GM06990 (cell line): ENCODE measurements at regions not wholly inside any gene's neighbourhood (a gene's known extent, or its start where the extent isn't known, plus 50 kb on each side); places are given as distances from the start of the nearest gene placed in this dataset.
"Not testable (repeated sequence)": the region's sequence is repeated elsewhere in the genome, so short reads cannot be mapped to it uniquely, and the experiment has no call there.

Experiments used
- DNase-seq: peaks from one replicate; pipeline ENCODE4 v3.0.0-alpha.2; 2011; ENCODE audit not compliant: insufficient read length; ENCODE audit errors: extremely low read depth
- H3K27me3 ChIP-seq: replicated peaks from 2 replicates; pipeline ENCODE4 v1.6.0; 2011; ENCODE audit warnings: low read length; ENCODE audit not compliant: control insufficient read depth, insufficient read depth
- H3K36me3 ChIP-seq: 2 replicates; pipeline ENCODE4 v1.5.1; 2011; ENCODE audit warnings: low read length; ENCODE audit not compliant: control insufficient read depth, insufficient read depth
- H3K4me3 ChIP-seq: replicated peaks from 2 replicates; pipeline ENCODE4 v1.5.1; 2011; ENCODE audit warnings: low read depth, mild to moderate bottlenecking, control low read depth, low read length
- TF ChIP-seq, protein P1 (sequence below): IDR thresholded peaks from 2 replicates; pipeline ENCODE4 v1.5.1; 2011; ENCODE audit warnings: low read length, control low read depth, mild to moderate bottlenecking, inconsistent platforms; ENCODE audit not compliant: insufficient read depth, poor library complexity, severe bottlenecking

- Histone ChIP-seq H3K36me3 (no peaks in the 10 kb centered on the region), H3K4me3 (no peak overlapping the region), H3K27me3 (no peaks in the 10 kb centered on the region)
- no peak for DNase-seq
- TF ChIP-seq, protein P1, sequence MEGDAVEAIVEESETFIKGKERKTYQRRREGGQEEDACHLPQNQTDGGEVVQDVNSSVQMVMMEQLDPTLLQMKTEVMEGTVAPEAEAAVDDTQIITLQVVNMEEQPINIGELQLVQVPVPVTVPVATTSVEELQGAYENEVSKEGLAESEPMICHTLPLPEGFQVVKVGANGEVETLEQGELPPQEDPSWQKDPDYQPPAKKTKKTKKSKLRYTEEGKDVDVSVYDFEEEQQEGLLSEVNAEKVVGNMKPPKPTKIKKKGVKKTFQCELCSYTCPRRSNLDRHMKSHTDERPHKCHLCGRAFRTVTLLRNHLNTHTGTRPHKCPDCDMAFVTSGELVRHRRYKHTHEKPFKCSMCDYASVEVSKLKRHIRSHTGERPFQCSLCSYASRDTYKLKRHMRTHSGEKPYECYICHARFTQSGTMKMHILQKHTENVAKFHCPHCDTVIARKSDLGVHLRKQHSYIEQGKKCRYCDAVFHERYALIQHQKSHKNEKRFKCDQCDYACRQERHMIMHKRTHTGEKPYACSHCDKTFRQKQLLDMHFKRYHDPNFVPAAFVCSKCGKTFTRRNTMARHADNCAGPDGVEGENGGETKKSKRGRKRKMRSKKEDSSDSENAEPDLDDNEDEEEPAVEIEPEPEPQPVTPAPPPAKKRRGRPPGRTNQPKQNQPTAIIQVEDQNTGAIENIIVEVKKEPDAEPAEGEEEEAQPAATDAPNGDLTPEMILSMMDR, result no peak
Measured at GRCh38 chr6:51112731-51113130, 294.1 kb downstream of the TFAP2B start.

- TF ChIP-seq, protein P1, result no peak
Measured at GRCh38 chr6:51116723-51117122, 298.1 kb downstream of the TFAP2B start.

GRCh38 chr6:51118792-51119191 lies 300.1 kb downstream of the TFAP2B start:
- no peak for DNase-seq
- H3K4me3 ChIP-seq, result no peak overlapping the region
- H3K27me3 ChIP-seq, result no peaks in the 10 kb centered on the region
- TF ChIP-seq, protein P1, result no peak
- H3K36me3 ChIP-seq, result no peaks in the 10 kb centered on the region

More at GRCh38 chr6:51116723-51117122, 298.1 kb downstream of the TFAP2B start:
- DNase-seq, result no peak
- no peaks in the 10 kb centered on the region for H3K27me3 ChIP-seq
- H3K36me3 ChIP-seq, result no peaks in the 10 kb centered on the region
- H3K4me3 ChIP-seq, result no peak overlapping the region

DNA sequence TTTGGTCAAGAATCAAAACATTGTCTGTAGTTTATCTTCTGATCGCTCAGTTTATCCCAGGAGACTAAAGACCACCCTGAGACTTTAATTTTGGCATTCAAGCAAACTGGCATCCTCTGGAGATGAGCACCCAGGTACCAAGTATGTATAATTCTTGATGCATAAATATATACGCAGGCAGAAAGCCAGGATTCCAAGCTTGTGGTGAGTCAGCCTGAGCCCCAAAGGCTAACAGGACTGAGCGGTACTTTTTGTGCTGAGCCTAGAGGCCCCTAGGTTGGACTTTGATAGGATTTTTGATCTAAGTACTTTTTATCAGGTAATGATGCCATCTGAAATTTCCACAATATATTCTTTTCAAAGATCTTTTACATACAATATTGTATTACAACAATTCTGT lies 301.3 kb downstream of the TFAP2B start:
- Histone ChIP-seq H3K36me3 (no peaks in the 10 kb centered on the region), H3K27me3 (no peaks in the 10 kb centered on the region), H3K4me3 (no peak overlapping the region)
- TF ChIP-seq, protein P1, result no peak
- no peak for DNase-seq

GRCh38 chr6:51121380-51121976 lies 302.8 kb downstream of the TFAP2B start:
- H3K4me3 ChIP-seq, DNase-seq, H3K27me3 ChIP-seq, H3K36me3 ChIP-seq: not testable (repeated sequence)

- no peak for DNase-seq
- Histone ChIP-seq H3K27me3 (no peaks in the 10 kb centered on the region), H3K4me3 (no peak overlapping the region), H3K36me3 (no peaks in the 10 kb centered on the region)
- TF ChIP-seq, protein P1, result no peak
Measured at GRCh38 chr6:51129043-51129442, 310.4 kb downstream of the TFAP2B start.
